ENCODE measurements at regions not wholly inside any gene's neighbourhood (a gene's known extent, or its start where the extent isn't known, plus 50 kb on each side); places are given as distances from the start of the nearest gene placed in this dataset.
"Not testable (repeated sequence)": the region's sequence is repeated elsewhere in the genome, so short reads cannot be mapped to it uniquely, and the experiment has no call there.

- 63% methylated on average over 5 of the region's 14 CpGs for WGBS
- intact Hi-C loops (cut with DNase I); H3K4me3 ChIP-seq: not testable (repeated sequence)
These were observed 198.7 kb upstream of the ZNF469 start for GRCh38 chr16:88184053-88184452.

GRCh38 chr16:88184566-88185355 lies 198.0 kb upstream of the ZNF469 start:
- intact Hi-C loops (cut with DNase I); H3K4me1 ChIP-seq (replicated peaks); H3K27me3 ChIP-seq (replicated peaks; ENCODE audit: insufficient read depth); H3K36me3 ChIP-seq; H3K9me3 ChIP-seq; H3K27ac ChIP-seq: not testable (repeated sequence)
- DNase-seq (ENCODE audit: low spot score), result peak; percentile 77
- 50% methylated on average over 13 of the region's 36 CpGs for WGBS
- peak overlapping the region in 1 of 2 donors; percentile 10 for H3K4me3 ChIP-seq
- peak; percentile 35 for TF ChIP-seq POLR2AphosphoS5 (IDR thresholded peaks at IDR 0.05)

More at GRCh38 chr16:88184053-88184452, 198.7 kb upstream of the ZNF469 start:
- not testable (repeated sequence) for H3K36me3 ChIP-seq; H3K9me3 ChIP-seq; H3K27ac ChIP-seq; H3K27me3 ChIP-seq (replicated peaks; ENCODE audit: insufficient read depth); H3K4me1 ChIP-seq (replicated peaks); DNase-seq (ENCODE audit: low spot score)

DNA sequence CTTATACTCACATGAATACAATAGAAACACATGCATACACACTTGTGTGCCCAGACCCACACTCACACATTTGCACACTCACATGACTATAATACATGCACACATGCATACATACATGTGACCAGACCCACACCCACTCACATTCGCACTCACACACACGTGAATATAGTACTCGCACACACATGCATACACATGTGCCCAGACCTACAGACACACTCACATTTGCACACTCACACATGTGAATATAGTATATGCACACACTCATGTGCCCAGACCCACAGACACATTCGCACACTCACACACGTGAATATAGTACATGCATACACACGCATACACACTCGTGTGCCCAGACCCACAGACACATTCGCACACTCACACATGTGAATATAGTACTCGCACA lies 197.4 kb upstream of the ZNF469 start:
- H3K4me3 ChIP-seq; H3K9me3 ChIP-seq; H3K27me3 ChIP-seq (replicated peaks; ENCODE audit: insufficient read depth); H3K4me1 ChIP-seq (replicated peaks); H3K36me3 ChIP-seq; DNase-seq (ENCODE audit: low spot score); H3K27ac ChIP-seq; intact Hi-C loops (cut with DNase I): not testable (repeated sequence)
- WGBS, result 88% methylated on average over 6 of the region's 9 CpGs

DNA sequence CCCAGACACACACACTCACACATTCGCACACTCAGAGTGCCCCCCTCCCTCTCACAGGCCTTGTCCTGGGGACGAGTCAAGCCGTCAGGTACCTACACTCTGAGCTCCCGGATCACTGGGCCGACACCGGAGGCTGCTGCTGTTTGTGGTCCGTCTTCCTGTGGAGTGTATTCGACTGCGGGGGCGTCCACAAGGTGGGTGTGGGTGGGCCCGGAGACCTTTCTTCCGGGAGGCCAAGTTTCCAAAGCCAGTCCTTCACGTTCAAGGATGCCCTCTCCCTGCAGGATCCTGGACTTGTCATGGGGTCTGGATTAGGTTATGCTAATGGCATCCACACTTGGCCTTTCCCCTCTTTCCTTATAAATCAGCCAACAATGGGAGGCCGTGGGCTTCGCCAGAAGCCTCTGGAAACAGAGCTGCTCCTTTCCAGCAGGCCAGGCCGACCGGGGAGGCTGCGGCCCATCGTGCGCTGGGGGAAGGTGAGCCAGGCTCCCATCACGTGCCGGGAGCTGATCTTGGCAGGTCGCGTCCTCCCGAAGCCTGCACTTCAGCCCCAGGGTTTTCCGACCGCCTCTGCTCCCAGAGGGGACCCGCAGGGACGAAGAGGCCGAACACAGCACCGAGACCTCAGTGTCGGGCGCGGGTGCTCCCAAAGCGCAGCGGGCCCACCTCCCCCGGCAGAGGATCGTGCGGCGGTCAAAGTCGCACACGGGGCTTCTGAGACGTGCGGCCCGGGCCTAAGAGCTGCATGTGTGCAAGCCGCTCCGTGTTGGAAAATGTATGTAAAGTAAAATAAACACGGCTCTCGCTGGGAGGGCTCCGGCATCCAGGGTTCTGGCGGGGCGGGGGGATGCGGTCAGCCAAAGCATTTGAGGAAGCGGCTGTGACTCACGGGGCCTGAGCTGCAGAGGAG lies 196.5 kb upstream of the ZNF469 start:
- H3K27ac ChIP-seq; H3K36me3 ChIP-seq; H3K9me3 ChIP-seq; intact Hi-C loops (cut with DNase I); H3K4me3 ChIP-seq; H3K4me1 ChIP-seq (replicated peaks); DNase-seq (ENCODE audit: low spot score); H3K27me3 ChIP-seq (replicated peaks; ENCODE audit: insufficient read depth): not testable (repeated sequence)
- 69% methylated on average over 53 of the region's 55 CpGs for WGBS

DNA sequence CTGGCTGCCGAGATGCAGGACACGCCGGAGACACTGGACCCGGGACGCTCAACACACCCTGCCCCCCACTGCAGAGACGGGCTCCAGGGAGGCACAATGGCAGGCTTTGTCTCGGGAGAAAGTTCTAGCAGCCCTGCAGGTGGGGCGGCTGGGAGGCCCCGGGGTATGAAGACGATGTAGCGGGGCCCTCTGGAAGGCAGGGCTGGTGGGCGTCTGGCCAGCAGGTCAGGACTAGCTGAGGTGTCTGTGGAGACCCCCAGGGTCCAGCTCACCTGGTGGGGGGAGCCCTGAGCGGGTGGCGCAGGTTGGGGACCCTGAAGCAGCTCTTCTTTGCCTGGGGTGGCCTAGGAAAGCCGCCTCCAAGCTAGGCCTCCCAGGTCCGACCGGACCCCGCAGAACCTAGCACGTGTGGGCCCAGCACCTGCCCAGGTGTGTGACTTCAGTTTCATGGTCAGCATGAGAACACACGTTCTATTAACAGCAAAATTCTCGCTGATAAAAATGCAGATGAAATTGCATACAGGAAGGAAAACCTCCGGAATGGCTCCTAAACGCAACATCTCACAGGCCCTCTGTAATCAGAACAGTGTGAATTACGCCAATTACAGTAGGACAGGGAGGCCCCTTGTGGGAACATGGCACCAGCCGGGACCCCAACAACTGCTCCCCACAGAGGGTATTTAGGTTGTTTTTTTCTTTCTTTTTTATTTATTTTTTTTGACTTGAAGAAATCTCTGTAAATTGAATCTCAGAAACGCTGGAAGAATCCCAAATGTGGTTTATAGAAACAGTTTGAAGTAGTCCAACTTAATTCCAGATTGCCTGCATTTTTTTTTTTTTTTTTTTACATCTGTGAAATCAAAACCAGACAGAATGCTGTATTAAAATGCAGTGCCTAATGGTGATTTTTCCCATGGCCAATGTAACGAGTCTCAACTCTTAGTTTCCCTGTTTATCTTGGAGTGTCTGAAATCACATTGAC lies 195.6 kb upstream of the ZNF469 start:
- H3K9me3 ChIP-seq; H3K4me1 ChIP-seq (replicated peaks); intact Hi-C loops (cut with DNase I); H3K4me3 ChIP-seq; H3K27ac ChIP-seq; DNase-seq (ENCODE audit: low spot score); H3K27me3 ChIP-seq (replicated peaks; ENCODE audit: insufficient read depth); H3K36me3 ChIP-seq: not testable (repeated sequence)
- 81% methylated on average over 14 of the region's 27 CpGs for WGBS

DNA sequence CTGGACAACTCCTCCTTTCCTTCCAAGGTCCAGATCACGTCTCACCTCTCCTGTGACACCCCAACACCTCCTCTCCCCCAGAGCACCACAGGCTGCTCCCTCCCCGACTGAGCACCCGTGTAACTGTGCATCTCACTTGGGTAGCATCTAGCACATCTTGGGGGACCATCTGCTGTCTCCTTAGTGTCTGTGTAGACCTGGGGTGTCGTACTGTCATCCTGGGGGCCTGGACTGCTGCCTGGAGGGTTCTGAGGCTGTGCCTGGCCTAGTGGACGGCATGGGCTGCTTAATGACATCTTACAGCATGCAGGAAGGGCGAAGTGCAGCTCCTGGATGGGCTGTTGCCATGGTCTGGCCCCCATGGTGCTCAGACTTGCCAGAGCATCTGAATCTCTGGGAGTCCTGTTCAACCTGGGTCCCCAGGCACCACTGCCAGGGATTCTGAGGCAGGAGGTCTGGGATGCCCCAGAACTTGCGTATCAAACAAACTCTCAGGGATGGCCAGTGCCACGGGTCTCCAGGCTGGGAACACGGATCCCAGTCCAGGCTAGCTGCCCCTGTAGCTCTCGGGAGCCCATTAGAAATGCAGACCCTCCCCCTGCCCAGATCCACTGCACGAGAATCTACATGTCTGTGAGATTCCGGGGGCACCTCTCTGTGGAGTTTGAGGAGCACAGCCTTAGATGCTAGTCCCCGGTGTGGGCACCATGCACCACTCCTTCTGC lies 194.4 kb upstream of the ZNF469 start:
- H3K27me3 ChIP-seq (replicated peaks; ENCODE audit: insufficient read depth); intact Hi-C loops (cut with DNase I); H3K4me3 ChIP-seq; DNase-seq (ENCODE audit: low spot score); H3K36me3 ChIP-seq; H3K9me3 ChIP-seq; H3K4me1 ChIP-seq (replicated peaks); H3K27ac ChIP-seq: not testable (repeated sequence)
- 90% methylated on average over 3 of the region's 13 CpGs for WGBS

DNA sequence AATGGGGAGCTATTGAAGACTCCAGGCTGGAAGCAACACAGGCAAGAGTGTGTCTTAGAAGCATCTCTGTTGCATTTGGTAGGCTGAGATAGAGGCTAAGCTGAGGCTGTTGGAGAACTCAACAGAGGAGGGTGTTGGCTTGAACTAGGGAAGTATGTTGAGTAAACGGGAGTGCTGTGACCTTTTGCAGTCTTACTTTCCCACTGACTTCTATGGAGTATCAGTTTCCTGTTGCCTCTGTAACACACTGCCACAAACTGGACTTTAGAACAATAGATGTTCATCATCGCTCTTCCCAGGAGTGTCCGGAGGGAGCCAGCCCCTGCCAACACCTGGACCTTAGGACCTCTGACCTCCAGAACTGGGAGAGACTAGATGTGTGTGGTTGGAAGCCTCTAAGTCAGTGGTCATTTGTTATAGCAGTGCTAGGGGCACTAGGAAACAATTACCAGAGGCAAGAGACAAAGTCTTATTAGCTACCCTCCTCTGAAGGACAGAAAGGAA lies 192.1 kb upstream of the ZNF469 start:
- H3K4me1 ChIP-seq (replicated peaks); DNase-seq (ENCODE audit: low spot score); H3K27me3 ChIP-seq (replicated peaks; ENCODE audit: insufficient read depth); intact Hi-C loops (cut with DNase I); H3K4me3 ChIP-seq; H3K36me3 ChIP-seq; H3K27ac ChIP-seq; H3K9me3 ChIP-seq: not testable (repeated sequence)
- 79% methylated on average over 3 of the region's 3 CpGs for WGBS

GRCh38 chr16:88191168-88191567 lies 191.6 kb upstream of the ZNF469 start:
- H3K36me3 ChIP-seq; H3K27me3 ChIP-seq (replicated peaks; ENCODE audit: insufficient read depth); H3K9me3 ChIP-seq; H3K4me3 ChIP-seq; H3K4me1 ChIP-seq (replicated peaks); H3K27ac ChIP-seq; intact Hi-C loops (cut with DNase I); DNase-seq (ENCODE audit: low spot score): not testable (repeated sequence)
- WGBS, result 82% methylated on average over 9 of the region's 9 CpGs

Measured in prostate gland (tissue), 2 donors.